NCI-H524 treated with DMSO at 0.1 percent for 48 hours (cell line): ENCODE measurements at regions not wholly inside any gene's neighbourhood (a gene's known extent, or its start where the extent isn't known, plus 50 kb on each side); places are given as distances from the start of the nearest gene placed in this dataset.

ENCODE experiments used
- DNase-seq: peaks from one replicate; lab custom pipeline; 2025; lab: John Stamatoyannopoulos, UW

DNA sequence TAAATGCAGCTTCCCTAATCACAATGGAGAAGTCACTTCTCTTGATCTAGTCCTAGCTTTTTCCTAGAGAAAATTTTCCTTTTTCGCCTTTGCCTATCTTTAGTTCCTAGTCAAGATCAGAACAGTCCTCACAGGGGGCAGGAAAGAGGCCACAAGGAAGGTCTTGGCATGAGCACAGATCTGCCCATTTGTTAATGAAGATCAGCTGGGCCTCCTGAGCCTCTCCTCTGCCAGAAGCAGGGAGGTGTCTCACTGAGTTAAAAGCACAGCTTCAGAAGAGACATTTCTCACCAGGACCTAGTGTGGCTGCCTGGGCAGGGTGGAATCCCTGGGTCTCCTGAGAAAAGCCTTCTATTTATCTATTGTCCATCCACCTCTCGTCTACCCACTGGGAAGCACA lies 357.8 kb downstream of the TMEM38B start:
- DNase-seq, result no peak

DNA sequence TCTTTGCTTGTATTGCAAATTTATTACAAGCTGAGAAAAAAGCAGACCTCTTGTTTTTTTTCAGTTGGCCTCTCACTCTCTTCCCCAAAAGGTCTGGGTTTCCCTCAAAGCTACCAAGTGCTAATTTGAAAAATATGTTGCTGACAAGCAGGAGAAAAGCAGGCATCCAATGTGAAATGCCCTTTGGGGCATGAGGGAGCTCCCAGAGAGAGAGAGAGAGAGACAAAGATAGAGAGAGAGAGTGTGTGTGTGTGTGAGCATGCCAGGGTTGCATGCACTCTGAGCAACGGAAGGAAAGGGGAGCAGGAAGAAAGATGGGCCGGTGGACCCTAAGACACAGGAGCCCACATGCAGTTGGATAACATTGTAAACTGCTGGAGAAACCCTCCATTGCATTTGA lies 358.4 kb downstream of the TMEM38B start:
- no peak for DNase-seq

DNA sequence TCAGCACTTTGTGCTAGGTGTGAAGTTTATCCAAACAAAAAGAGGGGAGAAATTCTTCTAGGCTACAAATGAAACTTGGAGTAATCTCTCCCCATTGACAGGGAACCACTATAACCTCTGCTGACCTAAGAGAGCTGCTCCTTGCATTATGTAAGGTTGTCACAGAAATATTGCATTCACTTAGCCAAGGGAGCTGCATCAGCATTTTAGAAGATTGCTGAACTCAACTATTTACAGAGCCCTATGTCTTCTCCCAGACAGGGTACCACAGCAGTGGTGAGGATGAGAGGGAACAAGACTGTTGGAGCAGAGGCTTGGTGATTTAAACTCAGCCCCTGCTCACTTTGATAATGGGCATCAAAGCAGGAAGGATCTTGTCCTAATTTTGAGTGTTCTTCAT lies 362.0 kb downstream of the TMEM38B start:
- no peak for DNase-seq

DNA sequence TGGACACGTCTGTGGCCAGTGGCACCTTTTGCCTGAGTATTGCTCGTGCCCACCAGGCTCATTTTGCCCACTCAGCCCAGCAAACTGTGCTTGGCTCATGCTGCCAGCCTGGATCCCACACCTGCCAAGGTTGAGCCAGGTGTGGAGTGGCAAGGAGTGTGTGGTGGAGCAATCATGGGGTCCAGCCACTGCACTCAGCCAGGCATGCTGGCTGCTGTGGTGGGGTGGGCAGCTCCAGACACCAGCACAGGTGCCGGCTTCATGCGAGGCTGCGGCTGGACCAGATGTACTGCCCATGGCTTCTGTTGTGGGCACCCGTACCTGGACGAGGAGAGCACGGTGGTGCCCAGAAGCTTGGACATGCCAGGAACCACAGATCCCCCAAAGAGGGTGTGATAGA lies 364.1 kb downstream of the TMEM38B start:
- no peak for DNase-seq

DNA sequence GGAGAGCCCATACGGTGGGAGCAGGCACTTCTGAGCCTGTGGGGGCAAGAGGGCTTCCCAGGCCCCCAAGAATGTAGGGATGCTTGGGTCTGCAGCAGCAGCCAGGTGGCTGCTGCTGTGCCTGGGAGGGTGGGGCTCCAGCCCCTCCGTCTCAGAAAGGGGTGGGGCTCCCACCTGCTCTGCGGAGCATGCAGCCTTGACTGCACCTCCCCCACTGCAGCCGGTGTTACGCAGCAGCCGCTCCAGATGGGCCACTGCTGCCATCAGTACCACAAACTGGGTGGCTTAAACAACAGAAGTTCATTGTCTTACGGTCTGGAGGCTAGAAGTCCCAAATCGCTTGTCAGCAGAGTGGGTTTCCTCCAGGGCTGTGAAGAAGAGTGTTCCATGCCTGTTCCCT lies 365.5 kb downstream of the TMEM38B start:
- DNase-seq, result peak; percentile 62

DNA sequence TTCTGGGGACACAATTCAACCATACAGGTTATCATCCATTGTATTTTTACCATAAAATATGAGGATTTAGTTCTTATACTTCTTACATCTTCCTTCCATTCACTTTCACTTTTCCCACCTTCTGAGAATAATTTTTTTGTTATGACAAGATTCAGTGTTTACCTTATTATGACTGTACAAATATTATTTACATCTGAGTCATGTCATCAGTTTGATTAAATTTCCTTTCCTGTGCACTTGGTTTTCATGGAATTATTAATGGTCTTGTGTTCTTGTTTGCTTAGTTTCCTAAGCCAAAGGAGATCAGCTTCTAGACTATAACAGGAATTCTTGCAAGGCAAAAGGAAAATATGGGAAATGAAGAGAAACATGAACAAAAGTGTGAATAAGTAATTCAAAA lies 366.5 kb downstream of the TMEM38B start:
- DNase-seq, result no peak

DNA sequence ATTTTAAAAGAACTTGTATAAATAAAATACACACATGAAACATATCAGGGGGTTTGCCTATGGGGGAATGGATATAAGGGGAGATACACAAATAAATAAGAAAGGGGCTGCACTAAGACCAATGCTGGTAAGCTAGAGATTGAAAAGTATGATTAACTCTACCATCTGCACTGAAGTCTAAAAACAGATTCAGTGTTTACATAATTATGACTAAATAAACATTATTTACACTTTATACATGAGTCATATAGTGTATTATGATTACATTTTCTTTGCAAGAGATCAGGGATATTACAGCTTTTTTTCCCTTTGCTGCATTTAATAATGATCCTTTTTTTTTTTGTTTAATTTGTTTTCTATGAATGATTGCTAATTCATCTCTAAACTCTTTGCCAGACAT lies 367.9 kb downstream of the TMEM38B start:
- DNase-seq, result no peak

DNA sequence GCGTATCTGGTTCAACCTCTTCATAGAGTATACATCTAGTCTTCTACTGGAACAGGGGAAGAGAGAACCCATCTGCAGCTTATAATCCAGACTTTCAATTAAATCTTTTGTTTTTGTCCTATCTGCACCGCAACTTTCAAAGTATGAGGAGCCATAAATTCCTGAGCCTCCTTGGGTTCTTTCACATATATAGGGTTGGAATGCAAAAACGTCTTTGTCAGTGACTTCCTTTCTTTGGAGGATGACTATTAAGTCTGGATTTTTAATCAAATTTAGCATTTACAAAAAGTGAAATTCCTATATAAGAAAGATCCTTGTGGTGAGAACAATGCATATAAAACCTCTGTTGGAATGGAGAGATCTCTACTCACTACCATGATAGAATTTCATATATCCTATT lies 370.8 kb downstream of the TMEM38B start:
- no peak for DNase-seq

DNA sequence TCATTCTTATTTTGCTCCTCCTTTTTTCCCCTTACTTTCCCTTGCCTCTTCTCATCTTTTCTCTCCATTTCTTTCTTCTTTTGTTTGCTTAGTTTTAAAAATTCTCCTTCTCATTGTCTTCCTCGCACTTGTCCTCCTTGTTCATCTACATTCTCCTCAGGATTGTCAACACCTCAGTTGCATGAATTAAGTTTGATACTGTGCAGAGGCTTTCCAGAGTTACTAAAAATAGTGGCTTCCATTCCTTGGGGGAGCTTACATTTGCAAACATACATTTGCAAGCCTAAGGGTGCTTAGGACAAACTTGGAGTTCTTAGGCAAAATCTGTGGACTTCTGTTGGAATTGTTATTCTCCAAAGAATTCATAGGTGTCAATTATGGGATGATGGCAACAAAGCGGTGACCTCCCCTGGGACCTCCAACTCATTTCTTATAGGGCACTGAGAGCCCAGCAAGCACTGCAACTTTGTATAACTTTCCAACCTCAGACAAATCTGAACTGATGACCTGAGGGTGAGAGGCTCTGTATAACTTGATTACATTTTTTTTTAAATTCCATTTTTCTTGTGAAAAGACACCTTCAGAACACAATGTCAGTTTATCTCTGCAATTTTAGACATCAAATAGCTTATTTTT lies 371.4 kb downstream of the TMEM38B start:
- no peak for DNase-seq

DNA sequence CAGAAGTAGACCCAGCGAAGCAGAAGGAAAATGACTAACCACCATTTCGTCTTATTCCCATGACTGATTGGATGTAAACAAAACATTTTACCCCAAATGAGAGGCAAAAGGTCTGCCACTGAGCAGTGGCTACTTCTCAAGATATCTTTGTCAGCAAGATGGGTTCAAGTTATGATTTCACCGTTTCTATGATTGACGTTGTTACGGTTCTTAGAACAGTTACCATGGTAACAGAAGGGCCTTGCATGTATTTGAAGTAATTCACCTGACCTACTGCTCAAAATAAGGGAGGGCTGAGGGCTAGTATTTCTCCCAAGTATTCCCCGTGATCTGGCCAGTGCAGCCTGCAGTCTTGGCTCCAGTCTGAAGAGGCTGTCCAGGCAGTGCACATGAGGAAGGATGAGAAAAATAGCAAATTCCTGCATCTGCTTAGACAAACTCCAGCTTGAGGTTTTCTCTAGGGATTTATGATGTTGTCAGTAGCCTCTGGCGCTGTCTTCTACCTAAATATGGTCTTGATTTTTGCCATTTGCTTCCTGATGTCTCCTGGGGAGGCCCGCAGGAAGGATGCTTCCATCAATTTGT lies 372.7 kb downstream of the TMEM38B start:
- DNase-seq, result no peak

DNA sequence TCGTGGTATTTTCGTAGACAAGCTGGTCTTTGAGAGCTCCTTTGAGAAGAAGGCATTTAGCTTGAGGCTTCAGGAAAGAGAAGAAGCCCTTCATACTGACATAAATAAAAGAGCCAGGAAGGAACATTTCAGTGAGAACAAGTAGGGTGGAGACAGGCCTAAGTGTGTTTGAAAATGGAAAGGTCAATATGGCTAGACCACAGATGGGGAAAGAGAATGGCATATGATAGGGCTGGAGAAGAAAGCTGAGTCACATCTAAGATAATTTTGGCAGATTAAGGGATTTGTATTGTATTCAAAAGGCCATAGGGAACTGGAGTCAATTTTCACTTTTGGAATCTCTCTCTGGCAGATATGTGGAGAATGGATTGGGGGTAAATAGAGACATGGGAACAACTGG lies 374.9 kb downstream of the TMEM38B start:
- no peak for DNase-seq

DNA sequence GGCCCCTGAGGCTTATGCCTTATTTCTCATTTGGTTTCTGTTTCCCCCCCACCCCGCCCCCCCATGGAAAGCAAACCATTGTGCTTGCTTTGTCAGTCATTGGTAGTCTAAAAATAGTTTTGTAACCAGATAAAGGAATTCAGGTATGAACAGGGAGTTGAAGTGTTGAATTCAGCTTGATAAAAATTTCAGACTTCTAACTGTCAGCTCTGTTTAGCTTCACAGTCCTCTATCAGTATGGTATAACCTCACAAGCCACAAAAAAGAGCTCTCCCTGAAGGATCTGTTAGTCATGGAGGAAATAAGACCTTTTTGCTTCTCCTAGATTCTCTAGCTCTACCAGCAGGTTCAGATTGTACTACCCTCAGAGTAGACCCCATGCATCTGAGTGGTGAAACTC lies 378.1 kb downstream of the TMEM38B start:
- DNase-seq, result no peak

DNA sequence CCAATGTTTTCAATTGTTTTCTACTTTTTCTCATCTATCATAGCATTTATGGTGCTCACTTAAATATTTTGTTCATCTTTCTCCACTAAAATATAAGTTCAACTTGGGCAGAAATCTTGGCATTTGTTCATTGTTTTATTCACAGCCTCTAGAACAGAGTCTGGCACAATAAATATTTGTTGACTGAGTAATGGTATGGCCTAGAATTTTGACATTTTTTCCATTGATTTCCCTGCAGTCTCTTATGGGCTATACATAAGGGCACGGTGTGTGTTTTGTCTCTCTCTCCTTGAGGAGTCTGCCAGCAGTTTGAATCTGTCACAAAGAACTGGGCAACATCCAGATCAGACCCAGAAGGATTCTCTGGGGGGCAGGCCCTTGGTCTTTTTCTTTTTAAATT lies 379.7 kb downstream of the TMEM38B start:
- DNase-seq, result no peak

DNA sequence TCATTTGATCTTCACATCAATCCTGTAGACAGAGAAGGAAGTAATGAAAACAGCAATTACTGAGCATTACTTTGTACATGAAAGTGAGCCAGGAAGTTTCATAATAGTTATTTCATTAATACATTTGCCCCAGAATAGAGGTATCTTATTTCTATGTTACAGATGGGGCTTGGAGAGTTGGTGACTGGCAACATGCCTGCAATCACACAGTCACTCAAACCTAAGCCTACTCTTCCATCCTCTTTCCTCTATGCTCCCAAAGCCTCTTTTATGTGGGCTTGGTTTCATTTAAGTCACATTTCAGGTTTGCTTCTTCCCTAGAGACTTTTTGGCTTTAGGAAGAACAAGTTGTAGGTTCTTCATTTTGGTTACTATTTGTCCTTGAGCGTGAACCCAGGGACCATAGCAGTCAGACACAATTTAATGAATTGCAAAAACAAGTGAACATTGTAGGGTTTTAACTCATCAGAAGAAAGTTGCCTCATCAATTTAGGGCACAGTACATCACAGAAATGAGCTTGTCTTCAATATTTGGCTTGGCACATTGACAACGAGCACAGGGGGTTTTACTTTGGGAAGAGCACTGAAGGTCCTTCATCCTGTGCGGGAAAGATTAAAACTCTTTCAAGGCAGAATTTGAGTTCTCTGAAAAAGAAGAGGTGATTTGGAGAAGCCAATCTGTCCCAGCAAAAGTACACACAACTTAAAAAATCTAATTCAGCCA lies 381.1 kb downstream of the TMEM38B start:
- DNase-seq, result no peak

DNA sequence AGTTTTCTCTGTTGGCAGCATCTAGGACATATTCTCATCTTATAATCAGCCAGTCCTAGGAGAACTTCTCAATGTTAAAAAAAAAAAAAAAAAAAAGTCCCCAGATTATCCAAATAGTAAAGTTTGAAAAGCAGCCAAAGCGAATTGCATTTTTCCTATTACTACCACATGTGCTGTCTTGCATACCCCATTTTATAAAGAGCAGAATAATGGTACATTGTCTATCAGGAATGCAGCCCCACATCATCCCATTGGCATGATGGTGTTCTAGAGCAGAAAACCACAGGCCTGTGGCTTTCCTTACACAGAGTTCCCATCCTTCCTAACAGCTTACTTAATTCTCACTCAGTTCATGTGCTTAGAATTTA lies 381.6 kb downstream of the TMEM38B start:
- no peak for DNase-seq

DNA sequence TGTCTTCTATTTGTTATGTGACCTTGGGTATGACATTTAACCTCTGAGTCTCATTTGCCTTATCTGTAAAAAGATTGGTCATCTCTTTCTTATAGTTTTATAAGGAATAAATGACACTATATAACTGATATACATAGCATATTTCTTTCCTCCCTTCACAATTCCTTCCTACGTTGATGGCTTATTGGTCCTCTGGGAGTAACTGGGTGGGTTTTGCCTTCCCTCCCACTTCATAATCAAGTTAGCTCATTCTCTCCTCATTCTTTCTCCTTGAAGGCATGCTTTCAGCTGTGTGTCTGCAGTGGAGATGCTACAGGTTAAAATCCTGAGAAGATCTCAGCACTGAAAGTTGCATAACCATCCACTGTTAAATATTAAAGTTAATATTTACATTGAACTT lies 382.4 kb downstream of the TMEM38B start:
- DNase-seq, result no peak

DNA sequence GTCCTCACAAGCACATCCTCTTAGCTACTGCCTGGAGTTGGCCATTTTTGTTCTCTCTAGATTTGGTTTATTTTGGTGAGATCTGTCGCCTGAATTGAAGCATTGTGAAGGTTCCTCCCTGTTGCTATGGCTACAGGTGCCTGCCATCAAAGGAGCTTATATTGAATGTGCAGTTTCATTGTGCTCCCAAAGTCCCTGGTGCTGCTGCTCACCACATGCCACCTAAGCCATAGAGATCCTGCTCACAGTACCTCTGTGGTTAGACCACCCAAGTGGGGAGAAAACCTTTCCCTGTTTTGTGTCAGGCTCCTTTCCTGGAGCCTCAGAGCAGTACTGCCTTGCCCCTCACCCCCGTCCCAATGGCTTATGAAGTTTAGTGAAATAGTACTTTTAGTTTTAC lies 383.4 kb downstream of the TMEM38B start:
- no peak for DNase-seq

DNA sequence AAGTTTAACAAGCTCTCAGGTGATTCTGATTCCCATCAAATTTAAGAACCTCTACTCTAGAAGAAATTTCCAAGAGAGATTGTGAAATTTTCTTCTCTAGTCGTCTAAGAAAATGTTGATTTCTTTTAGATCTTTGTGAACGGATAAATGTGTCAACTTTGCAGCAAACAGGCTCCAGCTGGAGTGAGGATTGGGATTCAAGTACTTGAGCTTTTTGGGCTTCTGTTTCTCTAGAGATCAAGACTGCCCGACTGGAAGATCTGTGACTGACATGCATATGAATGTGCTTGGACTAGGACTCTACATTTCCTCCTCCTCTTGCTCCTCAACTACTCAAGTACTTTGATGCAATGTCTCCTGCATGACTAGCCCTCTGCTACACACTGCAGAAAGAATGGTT lies 388.3 kb downstream of the TMEM38B start:
- no peak for DNase-seq

DNA sequence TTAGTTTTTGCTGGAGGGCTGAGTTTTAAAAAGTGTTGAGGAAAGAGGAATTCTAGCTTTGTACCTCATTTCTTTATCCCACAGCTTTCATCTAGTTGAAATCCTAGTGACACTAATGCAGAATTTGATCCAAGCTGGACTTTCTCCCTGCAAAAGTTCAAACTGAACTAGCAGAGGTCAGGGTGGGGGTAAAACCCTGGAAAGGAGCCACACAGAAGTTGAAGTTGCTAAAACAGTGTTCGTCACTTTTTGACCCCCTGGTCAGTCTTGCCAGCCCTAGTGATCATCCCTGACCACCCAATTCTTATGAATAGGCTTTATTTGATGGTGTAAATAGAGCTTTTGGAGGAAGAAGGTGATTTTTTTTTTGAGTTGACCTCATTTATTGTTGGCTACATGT lies 390.4 kb downstream of the TMEM38B start:
- DNase-seq, result no peak

DNA sequence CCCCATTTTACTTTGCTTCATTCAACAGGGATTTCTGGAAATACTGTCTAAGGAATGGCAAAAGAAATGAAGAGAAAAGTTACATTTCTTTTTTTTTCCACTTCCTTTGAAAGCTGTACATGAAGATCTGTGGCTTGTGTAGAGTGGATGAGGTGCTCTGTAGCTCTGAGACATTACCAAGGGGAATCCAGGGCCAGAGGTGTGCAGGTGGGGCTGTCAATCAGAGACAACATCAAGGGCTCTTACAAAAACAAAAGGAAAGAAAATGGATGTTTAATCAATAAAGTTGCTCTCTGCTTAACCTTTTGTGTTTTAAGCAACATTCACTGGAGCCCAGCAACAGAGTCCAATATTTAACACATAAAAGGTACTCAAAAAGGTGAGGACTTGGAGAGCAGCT lies 391.1 kb downstream of the TMEM38B start:
- no peak for DNase-seq

DNA sequence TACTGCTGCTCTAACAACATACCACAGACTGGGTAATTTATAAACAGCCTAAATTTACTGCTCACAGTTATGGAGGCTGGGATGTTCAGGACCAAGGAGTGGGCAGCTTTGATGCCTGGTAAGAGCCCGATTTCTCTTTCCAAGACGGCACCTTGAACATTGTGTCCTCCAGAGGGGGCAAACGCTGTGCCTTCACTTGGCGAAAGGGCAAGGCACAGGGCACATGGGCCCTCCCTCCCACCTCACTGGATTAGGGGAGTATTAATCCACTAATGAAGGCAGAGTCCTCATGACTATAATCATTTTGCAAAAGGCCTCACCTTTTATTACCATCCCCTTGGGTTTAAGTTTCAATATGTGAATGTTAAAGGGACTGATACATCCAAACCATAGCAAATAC lies 397.7 kb downstream of the TMEM38B start:
- no peak for DNase-seq

DNA sequence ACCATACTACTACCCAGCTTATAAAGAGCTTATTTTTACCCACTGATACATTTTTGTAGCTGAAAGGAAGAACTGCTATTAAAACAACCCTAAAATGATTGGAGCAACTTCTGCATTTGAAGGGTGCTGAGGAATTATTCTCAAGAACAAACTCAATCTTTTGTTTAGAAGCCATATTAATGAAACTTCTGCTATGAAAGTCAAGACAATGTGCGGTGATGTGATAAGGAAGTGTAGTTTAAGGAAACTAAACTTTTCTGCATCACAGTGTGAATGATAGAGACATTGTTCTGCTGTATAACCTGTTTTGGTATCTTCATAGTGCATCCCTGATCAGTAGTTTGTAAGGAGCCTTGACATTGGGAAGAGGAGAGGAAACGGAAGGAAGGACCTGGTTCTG lies 408.5 kb downstream of the TMEM38B start:
- no peak for DNase-seq

DNA sequence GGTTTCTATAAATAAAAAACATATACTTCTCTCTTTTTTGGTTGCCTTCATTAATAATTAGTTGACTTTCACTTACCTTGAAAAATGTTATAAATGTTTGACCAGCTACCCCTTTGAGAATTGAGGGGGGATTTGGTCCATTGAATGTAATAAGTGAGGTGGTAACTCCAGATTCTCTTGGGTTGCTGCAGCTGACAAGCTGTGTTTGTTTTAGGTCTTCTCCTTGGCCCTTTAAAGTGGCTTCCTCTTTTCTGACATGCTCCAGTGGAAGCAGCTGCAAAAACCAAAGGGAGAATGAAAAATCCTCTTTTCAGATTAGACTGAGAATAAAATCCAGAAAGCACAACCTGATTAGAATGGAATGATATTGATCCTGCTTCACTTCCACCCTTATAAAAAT lies 410.5 kb downstream of the TMEM38B start:
- no peak for DNase-seq

DNA sequence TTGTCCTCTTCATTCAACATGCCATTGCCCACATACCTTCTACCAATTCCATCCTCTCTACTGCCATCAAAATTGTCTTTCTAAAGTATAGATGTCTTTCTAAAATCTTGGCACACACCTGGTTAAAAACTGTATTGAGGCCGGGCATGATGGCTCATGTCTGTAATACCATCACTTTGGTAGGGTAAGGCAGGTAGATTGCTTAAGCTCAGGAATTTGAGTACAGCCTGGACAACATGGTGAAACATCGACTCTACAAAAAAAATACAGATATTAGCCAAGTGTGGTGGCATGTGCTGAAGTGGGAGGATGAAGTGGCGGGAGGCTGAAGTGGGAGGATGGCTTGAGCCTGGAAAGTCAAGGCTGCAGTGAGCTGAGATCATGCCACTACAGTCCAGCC lies 412.1 kb downstream of the TMEM38B start:
- no peak for DNase-seq
